H9 (cell line): ENCODE measurements at regions not wholly inside any gene's neighbourhood (a gene's known extent, or its start where the extent isn't known, plus 50 kb on each side); places are given as distances from the start of the nearest gene placed in this dataset.

Experiments
- DNase-seq: peaks from one replicate; pipeline ENCODE4 v3.0.0-alpha.2; 2017
- H2AFZ ChIP-seq: one replicate; pipeline ENCODE4 v1.6.1; 2013; ENCODE audit warnings: mild to moderate bottlenecking, low read length, control low read depth, moderate library complexity
- H2AK5ac ChIP-seq: 2 replicates; pipeline ENCODE4 v1.6.1; 2013; ENCODE audit warnings: low read length, control low read depth, mixed read lengths; ENCODE audit not compliant: insufficient read length
- H2BK120ac ChIP-seq: one replicate; pipeline ENCODE4 v1.6.1; 2013; ENCODE audit warnings: low read depth, mild to moderate bottlenecking, low read length, control low read depth, inconsistent platforms; ENCODE audit not compliant: poor library complexity, severe bottlenecking
- H2BK12ac ChIP-seq: 2 replicates; pipeline ENCODE4 v1.6.1; 2013; ENCODE audit warnings: low read length, control low read depth, mixed read lengths, low read depth; ENCODE audit not compliant: insufficient read length
- H2BK15ac ChIP-seq: 2 replicates; pipeline ENCODE4 v1.6.1; 2013; ENCODE audit warnings: low read depth, low read length, control low read depth
- H2BK20ac ChIP-seq: one replicate; pipeline ENCODE4 v1.6.1; 2013; ENCODE audit warnings: low read depth, mild to moderate bottlenecking, low read length, control low read depth, inconsistent platforms; ENCODE audit not compliant: poor library complexity, severe bottlenecking
- H2BK5ac ChIP-seq: 2 replicates; pipeline ENCODE4 v1.6.1; 2013; ENCODE audit warnings: low read length, control low read depth, mixed read lengths; ENCODE audit not compliant: insufficient read length
- H3K14ac ChIP-seq: 2 replicates; pipeline ENCODE4 v1.6.1; 2013; ENCODE audit warnings: low read length, control low read depth; ENCODE audit not compliant: insufficient read depth
- H3K18ac ChIP-seq: 2 replicates; pipeline ENCODE4 v1.6.1; 2013; ENCODE audit warnings: low read depth, mild to moderate bottlenecking, mixed read lengths, low read length, control low read depth; ENCODE audit not compliant: insufficient read length
- H3K23ac ChIP-seq: 2 replicates; pipeline ENCODE4 v1.6.1; 2013; ENCODE audit warnings: low read length, control low read depth, mixed read lengths, low read depth; ENCODE audit not compliant: insufficient read length
- H3K23me2 ChIP-seq: 2 replicates; pipeline ENCODE4 v1.6.1; 2013; ENCODE audit warnings: low read depth, mild to moderate bottlenecking, mixed read lengths, low read length, control low read depth; ENCODE audit not compliant: insufficient read length, poor library complexity, severe bottlenecking
- H3K27ac ChIP-seq: 2 replicates; pipeline ENCODE4 v1.5.1; 2013; ENCODE audit warnings: low read length, control low read depth, mixed read lengths, low read depth; ENCODE audit not compliant: insufficient read length
- H3K27me3 ChIP-seq: 2 replicates; pipeline ENCODE4 v1.6.1; 2013; ENCODE audit warnings: low read length, control low read depth, inconsistent platforms; ENCODE audit not compliant: insufficient read depth
- H3K4ac ChIP-seq: 2 replicates; pipeline ENCODE4 v1.6.1; 2013; ENCODE audit warnings: low read depth, mild to moderate bottlenecking, control low read depth, inconsistent platforms, low read length, moderate library complexity
- H3K4me1 ChIP-seq: 2 replicates; pipeline ENCODE4 v1.6.1; 2013; ENCODE audit warnings: low read length, control low read depth, inconsistent platforms; ENCODE audit not compliant: insufficient read depth
- H3K4me2 ChIP-seq: 2 replicates; pipeline ENCODE4 v1.6.1; 2013; ENCODE audit warnings: low read length, control low read depth, mixed read lengths; ENCODE audit not compliant: insufficient read length, insufficient read depth
- H3K56ac ChIP-seq: 2 replicates; pipeline ENCODE4 v1.6.1; 2013; ENCODE audit warnings: low read depth, mild to moderate bottlenecking, mixed read lengths, low read length, control low read depth; ENCODE audit not compliant: insufficient read length
- H3K79me1 ChIP-seq: 2 replicates; pipeline ENCODE4 v1.6.1; 2013; ENCODE audit warnings: low read depth, mild to moderate bottlenecking, moderate library complexity, low read length, control low read depth, inconsistent platforms; ENCODE audit not compliant: insufficient read depth, poor library complexity, severe bottlenecking
- H3K79me2 ChIP-seq: 2 replicates; pipeline ENCODE4 v1.6.1; 2013; ENCODE audit warnings: low read length, control low read depth, inconsistent platforms; ENCODE audit not compliant: insufficient read depth
- H3K9ac ChIP-seq: 2 replicates; pipeline ENCODE4 v1.6.1; 2013; ENCODE audit warnings: low read length, control low read depth, mixed read lengths; ENCODE audit not compliant: insufficient read length; ENCODE audit errors: extremely low read depth
- H3K9me3 ChIP-seq: one replicate; pipeline ENCODE4 v1.6.1; 2013; ENCODE audit warnings: low read depth, low read length, inconsistent platforms; ENCODE audit not compliant: control insufficient read depth
- H3T11ph ChIP-seq: one replicate; pipeline ENCODE4 v1.6.1; 2013; ENCODE audit warnings: mild to moderate bottlenecking, low read length, control low read depth, inconsistent platforms
- H4K20me1 ChIP-seq: one replicate; pipeline ENCODE4 v1.6.1; 2013; ENCODE audit not compliant: control insufficient read depth, insufficient read length, insufficient read depth
- H4K5ac ChIP-seq: 2 replicates; pipeline ENCODE4 v1.6.1; 2013; ENCODE audit warnings: low read depth, mild to moderate bottlenecking, mixed read lengths, low read length, control low read depth; ENCODE audit not compliant: insufficient read length
- H4K8ac ChIP-seq: replicated peaks from 2 replicates; pipeline ENCODE4 v1.6.1; 2013; ENCODE audit warnings: low read length, control low read depth, mixed read lengths, low read depth; ENCODE audit not compliant: insufficient read length
- H4K91ac ChIP-seq: 2 replicates; pipeline ENCODE4 v1.6.1; 2013; ENCODE audit warnings: low read depth, mild to moderate bottlenecking, moderate library complexity, mixed read lengths, low read length, control low read depth; ENCODE audit not compliant: insufficient read length
- H3K27ac Mint-ChIP-seq, 3 experiments: 2 replicates in 2 of 3; 3 replicates in 1 of 3; pipeline ENCODE4 v1.8.0; 2020 to 2021; ENCODE audit warnings: mixed read lengths in 3 of 3, mild to moderate bottlenecking in 1 of 3, moderate library complexity in 1 of 3
- H3K27me3 Mint-ChIP-seq: 2 replicates; pipeline ENCODE4 v1.8.0; 2021; ENCODE audit warnings: low read depth, mild to moderate bottlenecking, moderate library complexity, mixed read lengths
- H3K36me3 Mint-ChIP-seq, 3 experiments: 2 replicates in 2 of 3; 3 replicates in 1 of 3; pipeline ENCODE4 v1.8.0; 2020 to 2021; ENCODE audit warnings: low read depth in 3 of 3, mixed read lengths in 3 of 3; ENCODE audit not compliant: insufficient read depth in 1 of 3
- H3K4me1 Mint-ChIP-seq, 2 experiments: 2 replicates each; pipeline ENCODE4 v1.8.0; 2020; ENCODE audit warnings: mixed read lengths in 2 of 2
- H3K4me3 Mint-ChIP-seq, 2 experiments: 2 replicates in 1 of 2; 3 replicates in 1 of 2; pipeline ENCODE4 v1.8.0; 2020 to 2021; ENCODE audit warnings: mild to moderate bottlenecking in 2 of 2, mixed read lengths in 2 of 2, moderate library complexity in 1 of 2
- H3K9me3 Mint-ChIP-seq, 2 experiments: 2 replicates in 1 of 2; 3 replicates in 1 of 2; pipeline ENCODE4 v1.8.0; 2020; ENCODE audit warnings: mild to moderate bottlenecking in 2 of 2, mixed read lengths in 2 of 2, moderate library complexity in 1 of 2
- CTCF ChIP-seq: fragments of 200-600 bp; sonication (generic); conservative IDR thresholded peaks from 3 replicates; pipeline ENCODE4 v1.8.0; 2021; ENCODE audit warnings: antibody characterized with exemption, mild to moderate bottlenecking
- WGBS: extraction: QIAGEN DNeasy Blood & Tissue Kit; methylation state at CpG from one replicate; pipeline ENCODE4 v1.1.7; 2013; ENCODE audit warnings: missing lambda C conversion rate, low lambda C conversion rate, mixed read lengths; ENCODE audit not compliant: insufficient read length; ENCODE audit errors: extremely low coverage; 5-methylcytosine and 5-hydroxymethylcytosine counted together

GRCh38 chr12:115872212-115872611 lies 405.3 kb downstream of the MED13L start:
- Histone ChIP-seq H4K8ac (no peak overlapping the region), H3K27me3 (no peaks in the 10 kb centered on the region), H3K14ac (no peak overlapping the region; the same call in 1 of the 2 replicates), H2BK12ac (peak overlapping the region; percentile 17), H3K79me1 (no peaks in the 10 kb centered on the region), H2AK5ac (no peak overlapping the region), H3K23me2 (no peaks in the 10 kb centered on the region), H3K27ac (peak overlapping the region; percentile 75), H4K91ac (no peak overlapping the region), H2BK15ac (no peak overlapping the region), H3K23ac (no peak overlapping the region), H3K4me2 (no peak overlapping the region), H3K79me2 (no peaks in the 10 kb centered on the region), H3K56ac (no peak overlapping the region), H2AFZ (no peak overlapping the region), H4K20me1 (no peaks in the 10 kb centered on the region), H3K18ac (peak overlapping the region; percentile 15), H3K4ac (no peak overlapping the region), H2BK20ac (no peak overlapping the region), H3K4me1 (peaks cover 21% of the 10 kb centered on the region; the same call in 1 of the 2 replicates), H3T11ph (no peak overlapping the region), H4K5ac (no peak overlapping the region), H3K9me3 (no peaks in the 10 kb centered on the region), H2BK5ac (no peak overlapping the region), H3K9ac (no peak overlapping the region), H2BK120ac (no peak overlapping the region)
- Mint-ChIP-seq H3K9me3 (no peaks in the 10 kb centered on the region), H3K36me3 (no peaks in the 10 kb centered on the region; a peak in 2 of 7 replicates), H3K4me1 (peaks cover 38 to 47% of the 10 kb centered on the region in 2 experiments), H3K27me3 (no peaks in the 10 kb centered on the region), H3K4me3 (no peak overlapping the region; a peak in 1 of 5 replicates), H3K27ac (peak overlapping the region; percentile 89 to 96 (median 93); a peak in 6 of 7 replicates)
- WGBS, result no CpG with 5 or more reads among the region's 1 CpG
- no peak for TF ChIP-seq CTCF
- DNase-seq, result no peak
